CD4-positive, alpha-beta T cell (primary cell): ENCODE measurements at regions not wholly inside any gene's neighbourhood (a gene's known extent, or its start where the extent isn't known, plus 50 kb on each side); places are given as distances from the start of the nearest gene placed in this dataset.

Experiments
- ATAC-seq: fragments of 200-7000 bp; cut with Tn5 transposase; one replicate; pipeline ENCODE4 v1.10.0; 2022; ENCODE audit warnings: mild to moderate bottlenecking; ENCODE audit not compliant: poor library complexity
- CTCF ChIA-PET: fragments of 350-600 bp; sonication (Branson Sonifier 250); formaldehyde crosslinking; loops from one replicate; lab custom pipeline; 2021; ENCODE audit warnings: antibody characterized with exemption, inconsistent platforms; lab: Charles Lee
- POLR2A ChIA-PET: fragments of 350-600 bp; sonication (Branson Sonifier 250); formaldehyde crosslinking; loops from one replicate; lab custom pipeline; 2021; ENCODE audit warnings: antibody characterized with exemption, inconsistent platforms; lab: Charles Lee
- DNase-seq, 14 experiments: peaks; one replicate each; pipeline ENCODE4 v3.0.0-alpha.2; 2013 to 2020; ENCODE audit warnings: mixed read lengths in 2 of 14
- H3K27ac ChIP-seq, 2 donors: one replicate each; pipeline versions ENCODE4 v1.5.1 to v1.7.0; 2013; ENCODE audit warnings: low read length in 2 of 2, low read depth in 1 of 2, mild to moderate bottlenecking in 1 of 2
- H3K27me3 ChIP-seq, 2 experiments: 1 replicate in 1 of 2; 2 replicates in 1 of 2; pipeline versions ENCODE4 v1.6.1 to v1.7.0; 2013; ENCODE audit warnings: low read length in 2 of 2, control low read depth in 1 of 2, mild to moderate bottlenecking in 1 of 2, moderate library complexity in 1 of 2; ENCODE audit not compliant: insufficient read depth in 2 of 2, control insufficient read depth in 1 of 2
- H3K36me3 ChIP-seq: one replicate; pipeline ENCODE4 v1.6.1; 2013; ENCODE audit warnings: low read length, control low read depth; ENCODE audit not compliant: insufficient read depth
- H3K4me1 ChIP-seq: one replicate; pipeline ENCODE4 v1.6.1; 2013; ENCODE audit warnings: low read length, control low read depth; ENCODE audit not compliant: insufficient read depth
- H3K4me3 ChIP-seq: one replicate; pipeline ENCODE4 v1.5.1; 2013; ENCODE audit warnings: mild to moderate bottlenecking, low read length, moderate library complexity
- H3K9me3 ChIP-seq, 2 experiments: 1 replicate in 1 of 2; 2 replicates in 1 of 2; pipeline versions ENCODE4 v1.6.1 to v1.7.0; 2013; ENCODE audit warnings: low read length in 2 of 2, mild to moderate bottlenecking in 2 of 2, control low read depth in 1 of 2, moderate library complexity in 1 of 2; ENCODE audit not compliant: control insufficient read depth in 1 of 2, insufficient read depth in 1 of 2
- H3K27ac Mint-ChIP-seq: one replicate; pipeline ENCODE4 v1.8.0; 2020; ENCODE audit warnings: mixed read lengths
- H3K27me3 Mint-ChIP-seq: one replicate; pipeline ENCODE4 v1.8.0; 2021; ENCODE audit warnings: mixed read lengths
- H3K36me3 Mint-ChIP-seq: one replicate; pipeline ENCODE4 v1.8.0; 2021; ENCODE audit warnings: low read depth, mixed read lengths
- H3K4me1 Mint-ChIP-seq: one replicate; pipeline ENCODE4 v1.8.0; 2021; ENCODE audit warnings: low read depth, mixed read lengths
- H3K4me3 Mint-ChIP-seq: one replicate; pipeline ENCODE4 v1.8.0; 2020; ENCODE audit warnings: mild to moderate bottlenecking, mixed read lengths
- H3K9me3 Mint-ChIP-seq: one replicate; pipeline ENCODE4 v1.8.0; 2020; ENCODE audit warnings: mixed read lengths
- intact Hi-C, 2 experiments: fragments of 100-400 bp; cut with DNase I in 1 of 2; cut with micrococcal nuclease in 1 of 2; formaldehyde crosslinking; loops; one replicate each; pipeline versions ENCODE4 v1.15.1 to v1.9.0; 2023 to 2025; cut with DNase I, micrococcal nuclease
- TF ChIP-seq, protein P1 (sequence below): fragments of 200-600 bp; IDR thresholded peaks from one replicate; pipeline ENCODE4 v1.8.0; 2022; ENCODE audit warnings: antibody characterized with exemption, mild to moderate bottlenecking

DNA sequence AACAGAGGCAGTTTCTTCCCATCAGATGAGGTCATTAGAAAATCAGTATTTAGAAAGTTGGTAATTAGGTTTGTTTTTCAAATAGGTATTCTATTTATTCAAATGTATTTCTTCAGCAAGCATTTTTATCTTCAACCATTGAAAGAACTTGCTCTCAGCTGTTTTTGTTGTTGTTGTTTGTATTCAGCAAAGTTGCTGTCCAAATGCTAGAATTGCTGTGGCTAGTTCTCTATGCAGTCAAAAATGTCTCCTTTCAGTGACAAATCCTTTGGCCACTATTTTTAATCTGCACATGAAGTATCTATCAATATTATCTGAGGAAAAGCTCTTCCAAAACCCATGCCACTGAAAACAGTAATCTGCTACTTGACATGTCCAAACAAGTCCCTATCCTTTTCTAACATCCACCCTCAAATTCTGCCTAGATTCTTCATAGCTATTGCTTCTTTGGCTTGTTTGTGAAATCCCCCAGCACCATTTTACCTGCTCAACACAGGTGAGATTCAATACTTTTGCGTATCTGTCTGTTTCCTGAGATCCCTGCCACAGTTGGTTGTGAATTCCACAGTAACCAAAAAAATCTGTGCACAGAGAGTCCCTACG is 1005.4 kb downstream of the GRIK2 start:
- H3K4me1 ChIP-seq = no peaks in the 10 kb centered on the region
- POLR2A ChIA-PET = no interaction called here
- H3K27ac Mint-ChIP-seq = no peak overlapping the region
- peaks cover 0 to 3% of the 10 kb centered on the region in 2 experiments for H3K9me3 ChIP-seq
- intact Hi-C loops = no loop called here
- ATAC-seq = no peak
- H3K27me3 Mint-ChIP-seq = no peaks in the 10 kb centered on the region
- TF ChIP-seq, protein P1, sequence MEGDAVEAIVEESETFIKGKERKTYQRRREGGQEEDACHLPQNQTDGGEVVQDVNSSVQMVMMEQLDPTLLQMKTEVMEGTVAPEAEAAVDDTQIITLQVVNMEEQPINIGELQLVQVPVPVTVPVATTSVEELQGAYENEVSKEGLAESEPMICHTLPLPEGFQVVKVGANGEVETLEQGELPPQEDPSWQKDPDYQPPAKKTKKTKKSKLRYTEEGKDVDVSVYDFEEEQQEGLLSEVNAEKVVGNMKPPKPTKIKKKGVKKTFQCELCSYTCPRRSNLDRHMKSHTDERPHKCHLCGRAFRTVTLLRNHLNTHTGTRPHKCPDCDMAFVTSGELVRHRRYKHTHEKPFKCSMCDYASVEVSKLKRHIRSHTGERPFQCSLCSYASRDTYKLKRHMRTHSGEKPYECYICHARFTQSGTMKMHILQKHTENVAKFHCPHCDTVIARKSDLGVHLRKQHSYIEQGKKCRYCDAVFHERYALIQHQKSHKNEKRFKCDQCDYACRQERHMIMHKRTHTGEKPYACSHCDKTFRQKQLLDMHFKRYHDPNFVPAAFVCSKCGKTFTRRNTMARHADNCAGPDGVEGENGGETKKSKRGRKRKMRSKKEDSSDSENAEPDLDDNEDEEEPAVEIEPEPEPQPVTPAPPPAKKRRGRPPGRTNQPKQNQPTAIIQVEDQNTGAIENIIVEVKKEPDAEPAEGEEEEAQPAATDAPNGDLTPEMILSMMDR = no peak
- H3K36me3 Mint-ChIP-seq = no peaks in the 10 kb centered on the region
- H3K4me3 ChIP-seq = no peak overlapping the region
- H3K27me3 ChIP-seq = no peaks in the 10 kb centered on the region
- no peak for DNase-seq
- H3K4me1 Mint-ChIP-seq = no peaks in the 10 kb centered on the region
- CTCF ChIA-PET = no interaction called here
- H3K9me3 Mint-ChIP-seq = peaks cover 6% of the 10 kb centered on the region
- no peak overlapping the region for H3K27ac ChIP-seq
- no peak overlapping the region for H3K4me3 Mint-ChIP-seq
- no peaks in the 10 kb centered on the region for H3K36me3 ChIP-seq

DNA sequence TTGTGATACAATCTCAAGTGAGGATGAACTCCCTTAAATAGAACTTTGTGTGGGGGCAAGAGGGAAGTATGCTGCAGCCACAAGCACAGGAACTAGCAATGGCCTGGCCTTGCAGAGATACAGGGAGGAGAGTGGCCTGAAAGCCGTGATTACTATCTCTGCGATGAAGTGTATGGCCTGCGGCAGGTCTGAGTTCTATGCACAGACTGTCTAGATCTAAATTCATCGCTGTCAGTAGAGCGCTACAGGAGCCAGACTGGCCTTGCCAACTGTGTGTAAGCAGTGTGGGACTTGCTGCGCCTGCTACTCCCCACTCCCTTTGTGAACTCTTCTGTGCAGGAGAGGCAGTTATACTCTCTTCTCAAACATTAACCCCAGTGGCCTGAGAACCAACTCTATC is 997.0 kb downstream of the GRIK2 start:
- H3K27me3 Mint-ChIP-seq = no peaks in the 10 kb centered on the region

DNA sequence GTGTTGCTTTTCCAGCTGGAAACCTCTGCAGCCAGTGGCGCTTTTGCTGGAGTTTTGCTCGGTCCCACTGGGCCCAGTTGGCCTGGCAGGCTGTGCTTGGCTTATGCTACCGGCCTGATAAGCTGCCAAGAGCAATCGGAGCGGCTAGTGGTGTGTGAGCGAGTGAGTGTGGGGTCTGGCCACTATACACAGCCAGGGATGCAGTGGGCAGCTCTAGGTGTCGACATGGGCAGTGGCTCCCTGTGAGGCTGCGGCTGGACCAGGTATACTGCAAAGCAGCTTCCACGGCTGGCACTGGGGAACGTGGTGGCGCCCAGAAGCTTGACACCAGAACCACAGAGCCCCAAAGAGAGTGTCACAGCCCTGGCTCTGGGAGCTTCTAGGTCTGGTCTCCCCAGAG is 996.5 kb downstream of the GRIK2 start:
- Histone ChIP-seq H3K4me3 (no peak overlapping the region), H3K9me3 (peaks cover 7 to 10% of the 10 kb centered on the region in 2 experiments), H3K27me3 (no peaks in the 10 kb centered on the region), H3K36me3 (no peaks in the 10 kb centered on the region), H3K27ac (no peak overlapping the region), H3K4me1 (no peaks in the 10 kb centered on the region)
- TF ChIP-seq, protein P1 = no peak
- Mint-ChIP-seq H3K9me3 (peaks cover 8% of the 10 kb centered on the region), H3K36me3 (no peaks in the 10 kb centered on the region), H3K4me1 (no peaks in the 10 kb centered on the region), H3K27ac (no peak overlapping the region), H3K27me3 (no peaks in the 10 kb centered on the region), H3K4me3 (no peak overlapping the region)
- ATAC-seq = no peak
- ChIA-PET POLR2A (no interaction called here), CTCF (no interaction called here)
- intact Hi-C loops = no loop called here
- DNase-seq = no peak

More for the DNA sequence above, 997.0 kb downstream of the GRIK2 start:
- DNase-seq (no peak), ATAC-seq (no peak)
- CTCF ChIA-PET = no interaction called here
- POLR2A ChIA-PET = no interaction called here
- intact Hi-C loops = no loop called here
- Mint-ChIP-seq H3K9me3 (peaks cover 8% of the 10 kb centered on the region), H3K4me1 (no peaks in the 10 kb centered on the region), H3K4me3 (no peak overlapping the region), H3K36me3 (no peaks in the 10 kb centered on the region), H3K27ac (no peak overlapping the region)
- TF ChIP-seq, protein P1 = no peak
- H3K36me3 ChIP-seq = no peaks in the 10 kb centered on the region
- H3K27ac ChIP-seq = no peak overlapping the region
- H3K4me3 ChIP-seq = no peak overlapping the region
- H3K9me3 ChIP-seq = peaks cover 7 to 10% of the 10 kb centered on the region in 2 experiments
- H3K4me1 ChIP-seq = no peaks in the 10 kb centered on the region
- H3K27me3 ChIP-seq = no peaks in the 10 kb centered on the region
